Heart left ventricle (tissue), 13 donors: ENCODE measurements at regions not wholly inside any gene's neighbourhood (a gene's known extent, or its start where the extent isn't known, plus 50 kb on each side); places are given as distances from the start of the nearest gene placed in this dataset.

Source experiments
- POLR2A ChIP-seq, 2 donors: fragments of 450-650 bp; IDR thresholded peaks; one replicate each; pipeline ENCODE4 v1.6.1; 2017; ENCODE audit warnings: antibody characterized with exemption in 2 of 2, mild to moderate bottlenecking in 2 of 2, moderate library complexity in 2 of 2
- TF ChIP-seq, protein P1 (sequence below), 12 donors: fragments of 200-600 bp; sonication (generic) in 4 of 12; IDR thresholded peaks; one replicate each; pipeline versions ENCODE4 v1.5.0 to v1.8.0; 2018 to 2022; ENCODE audit warnings: antibody characterized with exemption in 12 of 12, mild to moderate bottlenecking in 5 of 12
- donor health status: ischemic (EF 13 %, LVEDD 7.1; RV severe dilation, severe dysfunction).
- donor health status: DM: no; HTN: yes; CAD: no.
- donor health status: DM: no; HTN: no; CAD: no.
- donor health status: ischemic (EF 25% LVEDD 6.9; RV normal size, moderate dysfunction).
- donor health status: ischemic (EF 25% LVEDD 5.7; RV mildly dilated, moderate dysfunction).
- donor health status: ischemic (EF 35%, LVEDD 5.7; RV mildly dilated, moderate dysfunction).
- donor health status: nonischemic (EF 11% LVEDD 7.7; RV severe dilation, severe dysfunction).
- donor health status: DM: yes; HTN: yes; CAD: no.
- donor health status: PGD.
- donor health status: ischemic (EF 29% LVEDD 5.4; RV normal size, mild dysfunction).
- donor health status: nonischemic (EF 23%, LVEDD 6.1; RV moderate dilation, normal function).

DNA sequence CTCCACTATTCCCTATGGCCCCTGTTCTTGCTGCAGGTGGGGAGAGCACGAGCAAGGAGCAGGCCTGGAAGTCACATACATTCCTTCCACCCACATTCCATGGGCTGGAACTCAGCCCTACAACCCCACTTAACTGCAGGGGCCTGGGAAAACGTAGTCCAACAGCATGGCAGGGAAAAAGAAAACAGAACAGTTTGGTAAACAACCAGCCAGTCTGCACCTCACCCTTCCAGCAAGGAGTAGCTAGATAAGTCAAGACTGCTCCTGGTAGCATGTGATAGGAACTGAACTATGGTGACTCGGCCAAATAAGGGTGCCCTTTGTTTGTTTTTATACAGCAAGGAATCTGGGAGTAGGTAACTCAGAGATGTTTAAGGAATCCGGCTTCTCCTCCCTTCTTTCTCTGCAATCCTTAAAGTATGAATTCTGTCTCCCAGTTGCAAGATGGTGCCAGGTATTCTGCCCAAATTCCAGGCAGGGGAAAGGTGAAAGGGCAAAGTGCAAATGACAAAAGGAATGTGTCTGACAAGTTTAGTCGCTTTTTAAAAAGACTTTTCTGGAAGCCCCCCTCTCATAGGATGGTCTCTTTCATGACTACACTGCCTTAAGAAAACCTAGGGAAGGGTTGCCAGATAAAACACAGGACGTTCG lies 311.7 kb upstream of the NEBL start:
- TF ChIP-seq, protein P1, sequence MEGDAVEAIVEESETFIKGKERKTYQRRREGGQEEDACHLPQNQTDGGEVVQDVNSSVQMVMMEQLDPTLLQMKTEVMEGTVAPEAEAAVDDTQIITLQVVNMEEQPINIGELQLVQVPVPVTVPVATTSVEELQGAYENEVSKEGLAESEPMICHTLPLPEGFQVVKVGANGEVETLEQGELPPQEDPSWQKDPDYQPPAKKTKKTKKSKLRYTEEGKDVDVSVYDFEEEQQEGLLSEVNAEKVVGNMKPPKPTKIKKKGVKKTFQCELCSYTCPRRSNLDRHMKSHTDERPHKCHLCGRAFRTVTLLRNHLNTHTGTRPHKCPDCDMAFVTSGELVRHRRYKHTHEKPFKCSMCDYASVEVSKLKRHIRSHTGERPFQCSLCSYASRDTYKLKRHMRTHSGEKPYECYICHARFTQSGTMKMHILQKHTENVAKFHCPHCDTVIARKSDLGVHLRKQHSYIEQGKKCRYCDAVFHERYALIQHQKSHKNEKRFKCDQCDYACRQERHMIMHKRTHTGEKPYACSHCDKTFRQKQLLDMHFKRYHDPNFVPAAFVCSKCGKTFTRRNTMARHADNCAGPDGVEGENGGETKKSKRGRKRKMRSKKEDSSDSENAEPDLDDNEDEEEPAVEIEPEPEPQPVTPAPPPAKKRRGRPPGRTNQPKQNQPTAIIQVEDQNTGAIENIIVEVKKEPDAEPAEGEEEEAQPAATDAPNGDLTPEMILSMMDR (IDR thresholded peaks at IDR 0.05) = no peak
- no peak for TF ChIP-seq POLR2A (IDR thresholded peaks at IDR 0.05)
